Bronchial epithelial cell (primary cell): ENCODE measurements at regions not wholly inside any gene's neighbourhood (a gene's known extent, or its start where the extent isn't known, plus 50 kb on each side); places are given as distances from the start of the nearest gene placed in this dataset.

ENCODE experiments used
- DNase-seq: peaks from one replicate; pipeline ENCODE4 v3.0.0-alpha.2; 2010; ENCODE audit warnings: low read depth
- FAIRE-seq: peaks from 2 replicates; lab custom pipeline; 2011; peaks lifted over from hg19 to GRCh38; lab: Jason Lieb, UNC
- H3K27me3 ChIP-seq: 2 replicates; pipeline ENCODE4 v1.5.1; 2011; ENCODE audit warnings: low read length; ENCODE audit not compliant: control insufficient read depth, insufficient read depth
- H3K36me3 ChIP-seq: 2 replicates; pipeline ENCODE4 v1.5.1; 2011; ENCODE audit warnings: low read length; ENCODE audit not compliant: control insufficient read depth, insufficient read depth
- H3K4me3 ChIP-seq: 2 replicates; pipeline ENCODE4 v1.5.1; 2011; ENCODE audit warnings: mild to moderate bottlenecking, low read depth, low read length, control low read depth
- TF ChIP-seq, protein P1 (sequence below): IDR thresholded peaks from 2 replicates; pipeline ENCODE4 v1.5.1; 2011; ENCODE audit warnings: mild to moderate bottlenecking, moderate library complexity, low read length, control low read depth, inconsistent platforms; ENCODE audit not compliant: insufficient read depth, severe bottlenecking

DNA sequence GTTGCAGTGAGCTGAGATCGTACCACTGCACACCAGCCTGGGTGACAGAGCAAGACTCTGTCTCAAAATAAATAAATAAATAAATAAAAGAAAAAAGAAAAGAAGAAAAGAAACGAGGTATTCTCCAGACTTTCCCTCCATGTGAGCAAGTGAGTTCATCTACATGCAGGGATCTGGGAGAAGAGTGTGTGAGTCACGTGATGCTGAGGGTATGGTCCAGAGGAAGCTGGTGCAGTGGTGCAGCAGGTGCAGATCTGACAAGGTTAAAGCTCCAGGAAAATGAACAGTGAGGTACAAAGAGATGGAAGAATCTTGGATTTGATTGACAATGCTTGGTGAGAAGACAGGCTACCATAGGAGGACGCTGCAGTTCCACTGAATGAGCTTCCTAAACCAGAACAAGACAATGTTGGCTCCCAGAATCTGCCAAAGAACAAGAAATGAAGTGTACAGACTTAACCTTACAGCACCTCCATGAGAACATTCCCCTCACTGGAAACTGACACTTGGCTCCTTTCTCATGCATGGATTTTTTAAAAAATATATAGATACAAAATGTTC is 79.5 kb upstream of the BTBD3 start:
- Histone ChIP-seq H3K4me3 (no peak overlapping the region), H3K36me3 (no peaks in the 10 kb centered on the region), H3K27me3 (no peaks in the 10 kb centered on the region)
- TF ChIP-seq, protein P1, sequence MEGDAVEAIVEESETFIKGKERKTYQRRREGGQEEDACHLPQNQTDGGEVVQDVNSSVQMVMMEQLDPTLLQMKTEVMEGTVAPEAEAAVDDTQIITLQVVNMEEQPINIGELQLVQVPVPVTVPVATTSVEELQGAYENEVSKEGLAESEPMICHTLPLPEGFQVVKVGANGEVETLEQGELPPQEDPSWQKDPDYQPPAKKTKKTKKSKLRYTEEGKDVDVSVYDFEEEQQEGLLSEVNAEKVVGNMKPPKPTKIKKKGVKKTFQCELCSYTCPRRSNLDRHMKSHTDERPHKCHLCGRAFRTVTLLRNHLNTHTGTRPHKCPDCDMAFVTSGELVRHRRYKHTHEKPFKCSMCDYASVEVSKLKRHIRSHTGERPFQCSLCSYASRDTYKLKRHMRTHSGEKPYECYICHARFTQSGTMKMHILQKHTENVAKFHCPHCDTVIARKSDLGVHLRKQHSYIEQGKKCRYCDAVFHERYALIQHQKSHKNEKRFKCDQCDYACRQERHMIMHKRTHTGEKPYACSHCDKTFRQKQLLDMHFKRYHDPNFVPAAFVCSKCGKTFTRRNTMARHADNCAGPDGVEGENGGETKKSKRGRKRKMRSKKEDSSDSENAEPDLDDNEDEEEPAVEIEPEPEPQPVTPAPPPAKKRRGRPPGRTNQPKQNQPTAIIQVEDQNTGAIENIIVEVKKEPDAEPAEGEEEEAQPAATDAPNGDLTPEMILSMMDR = peak; percentile 41
- FAIRE-seq = no peak
- DNase-seq = peak; percentile 25

DNA sequence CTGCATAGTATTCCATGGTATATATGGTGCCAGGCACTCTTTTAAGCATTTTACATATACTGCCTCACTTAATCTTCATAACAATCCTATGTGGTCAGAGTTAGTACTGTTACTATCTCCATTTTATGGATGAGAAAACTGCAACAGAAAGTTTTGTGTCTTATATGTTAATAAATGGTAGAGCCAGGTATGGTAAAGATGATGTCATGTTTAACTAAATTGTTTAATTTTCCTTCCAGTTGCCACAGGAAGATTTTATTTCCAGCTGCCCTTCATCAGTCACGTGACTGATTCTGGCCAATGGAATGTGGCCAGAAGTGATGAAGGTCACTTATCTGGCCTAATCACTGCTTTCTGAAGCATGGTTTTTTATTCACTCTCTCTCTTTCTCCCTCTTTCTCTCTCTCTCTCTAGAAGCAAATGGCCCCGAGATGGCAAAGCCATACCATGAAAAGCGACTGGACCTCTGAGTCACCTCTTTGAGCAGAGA is 75.7 kb upstream of the BTBD3 start:
- DNase-seq (no peak), FAIRE-seq (no peak)
- Histone ChIP-seq H3K36me3 (no peaks in the 10 kb centered on the region), H3K4me3 (no peak overlapping the region), H3K27me3 (no peaks in the 10 kb centered on the region)
- TF ChIP-seq, protein P1 = no peak

DNA sequence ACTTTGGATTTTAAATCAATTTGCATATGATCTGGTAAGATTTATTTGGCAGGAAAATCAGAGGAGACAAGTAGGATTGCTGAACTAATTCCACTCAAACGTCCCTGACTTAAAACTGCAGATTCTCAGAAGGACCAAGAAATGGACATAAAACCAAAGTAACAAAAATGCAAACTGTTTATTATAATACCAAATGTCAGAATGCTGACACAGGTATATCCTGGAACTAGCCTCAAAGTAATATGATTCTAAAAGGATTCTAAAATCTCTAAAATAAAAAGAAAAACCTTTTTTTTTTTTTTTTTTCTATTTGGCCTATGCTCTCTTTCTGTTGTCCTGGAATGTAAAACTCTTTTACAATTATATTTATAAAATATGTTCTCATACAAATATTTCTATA is 74.4 kb upstream of the BTBD3 start:
- FAIRE-seq = no peak
- Histone ChIP-seq H3K27me3 (no peaks in the 10 kb centered on the region), H3K36me3 (no peaks in the 10 kb centered on the region), H3K4me3 (no peak overlapping the region)
- TF ChIP-seq, protein P1 = no peak
- DNase-seq = no peak

DNA sequence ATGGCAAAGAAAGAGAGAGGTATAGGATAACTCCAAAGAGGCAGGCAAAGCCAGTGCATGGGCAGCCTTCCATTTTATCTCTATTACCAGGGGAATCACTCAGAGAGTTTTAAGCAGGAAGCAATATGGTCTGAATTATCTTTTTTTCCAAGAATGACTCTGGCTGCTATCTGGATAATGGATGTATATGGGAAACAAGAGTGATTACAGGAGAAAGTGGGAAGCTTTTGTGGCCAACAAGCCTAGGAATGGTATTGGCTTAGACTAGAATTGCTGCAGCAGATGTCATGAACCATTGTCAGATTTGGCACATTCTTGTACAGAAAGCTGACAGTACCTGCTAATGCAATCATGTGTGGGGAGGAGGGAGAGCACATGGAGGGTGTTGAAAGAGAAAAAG is 73.0 kb upstream of the BTBD3 start:
- no peak for DNase-seq
- no peaks in the 10 kb centered on the region for H3K27me3 ChIP-seq
- TF ChIP-seq, protein P1 = no peak
- H3K4me3 ChIP-seq = no peak overlapping the region
- H3K36me3 ChIP-seq = no peaks in the 10 kb centered on the region
- no peak for FAIRE-seq

DNA sequence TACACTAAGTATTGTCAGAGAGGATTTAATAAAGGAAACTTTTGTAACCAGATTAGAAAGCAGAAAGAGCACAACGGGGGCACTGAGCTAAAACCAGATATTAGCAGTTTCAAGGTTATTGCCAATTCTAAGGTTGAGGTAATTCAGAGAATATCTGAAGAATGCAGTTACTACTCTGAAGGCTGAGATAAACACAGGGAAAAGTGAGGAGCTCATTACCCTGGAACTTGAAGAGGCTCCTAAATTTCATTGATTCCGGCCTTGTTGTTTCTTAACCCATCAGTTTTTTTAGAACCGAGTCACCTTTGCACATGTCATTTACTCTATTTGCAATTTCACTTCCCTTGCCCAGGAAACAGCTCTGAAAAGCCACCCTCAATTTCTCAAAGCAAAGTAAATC is 72.4 kb upstream of the BTBD3 start:
- Histone ChIP-seq H3K36me3 (no peaks in the 10 kb centered on the region), H3K4me3 (no peak overlapping the region), H3K27me3 (no peaks in the 10 kb centered on the region)
- FAIRE-seq (no peak), DNase-seq (no peak)
- TF ChIP-seq, protein P1 = no peak

DNA sequence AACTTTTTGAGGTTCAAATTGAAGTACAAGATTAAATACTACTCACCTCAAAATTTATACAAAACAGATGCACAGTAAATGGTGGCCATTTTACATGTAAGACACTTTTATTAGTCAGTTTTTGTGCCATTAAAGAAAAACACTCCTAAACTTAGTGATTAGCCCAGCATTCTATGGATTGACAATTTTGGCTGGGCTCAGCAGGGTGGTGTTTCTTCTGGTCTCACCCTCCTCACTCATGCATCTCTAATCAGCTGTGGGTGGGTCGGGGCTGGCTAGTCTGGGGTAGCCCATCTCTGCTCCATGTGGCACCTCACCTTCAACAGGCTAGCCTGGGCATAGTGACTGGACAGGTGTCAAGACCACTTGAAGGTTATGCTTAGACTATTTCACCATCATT is 71.6 kb upstream of the BTBD3 start:
- FAIRE-seq (no peak), DNase-seq (no peak)
- H3K27me3 ChIP-seq = no peaks in the 10 kb centered on the region
- no peaks in the 10 kb centered on the region for H3K36me3 ChIP-seq
- TF ChIP-seq, protein P1 = no peak
- H3K4me3 ChIP-seq = no peak overlapping the region
